DOHH2 (cell line): ENCODE measurements at regions not wholly inside any gene's neighbourhood (a gene's known extent, or its start where the extent isn't known, plus 50 kb on each side); places are given as distances from the start of the nearest gene placed in this dataset.

Source experiments
- H3F3A ChIP-seq: fragments of 200-600 bp; sonication (generic), shearing (Covaris generic); 2 replicates; pipeline ENCODE4 v1.6.0; 2016; ENCODE audit warnings: antibody characterized with exemption, mild to moderate bottlenecking; ENCODE audit not compliant: control insufficient read depth, insufficient read depth
- H3K27ac ChIP-seq: fragments of 200-600 bp; sonication (generic); 2 replicates; pipeline ENCODE4 v1.5.1; 2014; ENCODE audit warnings: low read depth, mild to moderate bottlenecking, low read length, moderate library complexity
- H3K27me3 ChIP-seq: fragments of 200-600 bp; sonication (generic); 2 replicates; pipeline ENCODE4 v1.6.1; 2014; ENCODE audit warnings: mild to moderate bottlenecking, low read length, mixed read lengths; ENCODE audit not compliant: control insufficient read depth
- H3K36me3 ChIP-seq: fragments of 200-600 bp; sonication (generic); 2 replicates; pipeline ENCODE4 v1.6.1; 2014; ENCODE audit warnings: mild to moderate bottlenecking, low read length, moderate library complexity, mixed read lengths; ENCODE audit not compliant: control insufficient read depth
- H3K4me1 ChIP-seq: fragments of 200-600 bp; sonication (generic); 2 replicates; pipeline ENCODE4 v1.6.1; 2014; ENCODE audit warnings: mild to moderate bottlenecking, low read length, mixed read lengths; ENCODE audit not compliant: control insufficient read depth
- H3K4me2 ChIP-seq: fragments of 200-600 bp; sonication (generic); 2 replicates; pipeline ENCODE4 v1.6.0; 2014; ENCODE audit warnings: mild to moderate bottlenecking, low read length, moderate library complexity
- H3K4me3 ChIP-seq: fragments of 200-600 bp; sonication (generic); 2 replicates; pipeline ENCODE4 v1.5.1; 2014; ENCODE audit warnings: mild to moderate bottlenecking, low read length, mixed read lengths
- H3K79me2 ChIP-seq: fragments of 200-600 bp; sonication (generic); 2 replicates; pipeline ENCODE4 v1.6.1; 2014; ENCODE audit warnings: mild to moderate bottlenecking, low read length, mixed read lengths; ENCODE audit not compliant: control insufficient read depth
- H3K9me2 ChIP-seq: fragments of 200-600 bp; sonication (generic); replicated peaks from 2 replicates; pipeline ENCODE4 v1.6.1; 2014; ENCODE audit warnings: mild to moderate bottlenecking, low read length, mixed read lengths; ENCODE audit not compliant: control insufficient read depth
- H3K9me3 ChIP-seq: fragments of 200-600 bp; sonication (generic); 2 replicates; pipeline ENCODE4 v1.6.1; 2014; ENCODE audit warnings: antibody characterized with exemption, low read length, mixed read lengths; ENCODE audit not compliant: control insufficient read depth, insufficient read depth
- H4K20me1 ChIP-seq: fragments of 200-600 bp; sonication (generic); 2 replicates; pipeline ENCODE4 v1.6.0; 2014; ENCODE audit warnings: low read depth, mild to moderate bottlenecking, antibody characterized with exemption, low read length, moderate library complexity; ENCODE audit not compliant: control insufficient read depth, insufficient read depth
- EZH2phosphoT487 ChIP-seq: fragments of 200-600 bp; sonication (generic); IDR thresholded peaks from 2 replicates; pipeline ENCODE4 v1.6.1; 2017; ENCODE audit warnings: borderline replicate concordance, mild to moderate bottlenecking, antibody characterized with exemption, low read length, moderate library complexity, mixed read lengths
- TF ChIP-seq, protein P1 (sequence below): fragments of 200-600 bp; sonication (generic); IDR thresholded peaks from one replicate; pipeline ENCODE4 v1.5.1; 2014; ENCODE audit warnings: antibody characterized with exemption, mild to moderate bottlenecking, low read depth, low read length; ENCODE audit not compliant: poor library complexity, severe bottlenecking

DNA sequence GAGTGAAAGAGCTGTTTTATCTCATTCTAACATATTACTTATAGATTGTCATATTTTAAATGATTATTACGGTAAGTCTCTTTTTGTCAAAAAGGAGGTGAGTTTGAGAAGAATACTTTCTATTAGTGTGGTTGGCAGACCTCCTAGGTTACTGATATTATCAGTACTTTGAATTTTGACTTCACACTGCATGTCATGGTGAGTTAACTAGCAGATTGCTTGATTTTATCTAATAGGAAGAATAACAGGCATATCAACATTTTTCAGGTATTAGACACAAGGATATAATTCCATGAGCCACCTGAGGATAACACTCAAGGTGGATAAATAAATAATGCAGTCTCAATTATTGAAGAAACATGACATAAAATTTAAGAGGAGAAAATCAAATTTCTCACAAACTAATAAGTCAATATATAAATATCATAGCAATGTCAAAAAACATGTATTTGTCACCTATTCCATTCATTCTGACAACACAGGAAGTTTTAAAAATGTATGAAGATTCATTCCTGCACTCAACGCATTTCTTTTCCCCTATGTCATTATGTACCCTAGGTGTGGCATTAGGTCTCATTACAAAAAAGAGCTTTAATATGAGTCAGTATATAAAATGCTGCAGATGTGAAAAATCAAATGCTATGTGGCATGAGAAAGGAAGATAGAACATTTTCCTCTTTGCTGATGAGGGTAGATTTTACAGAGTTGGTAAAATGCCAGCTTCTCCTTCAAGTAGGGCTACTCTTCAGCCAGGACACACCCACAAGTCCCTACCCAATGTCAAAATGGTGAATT, 1621.6 kb downstream of the REEP3 start:
- Histone ChIP-seq H3K4me1 (no peaks in the 10 kb centered on the region), H4K20me1 (no peaks in the 10 kb centered on the region), H3K36me3 (no peaks in the 10 kb centered on the region), H3K9me3 (no peaks in the 10 kb centered on the region; the same call in 1 of the 2 replicates), H3K27me3 (no peaks in the 10 kb centered on the region), H3K9me2 (no peaks in the 10 kb centered on the region), H3K27ac (no peak overlapping the region), H3K4me2 (no peak overlapping the region), H3K79me2 (no peaks in the 10 kb centered on the region), H3F3A (no peaks in the 10 kb centered on the region), H3K4me3 (no peak overlapping the region)
- TF ChIP-seq, protein P1, sequence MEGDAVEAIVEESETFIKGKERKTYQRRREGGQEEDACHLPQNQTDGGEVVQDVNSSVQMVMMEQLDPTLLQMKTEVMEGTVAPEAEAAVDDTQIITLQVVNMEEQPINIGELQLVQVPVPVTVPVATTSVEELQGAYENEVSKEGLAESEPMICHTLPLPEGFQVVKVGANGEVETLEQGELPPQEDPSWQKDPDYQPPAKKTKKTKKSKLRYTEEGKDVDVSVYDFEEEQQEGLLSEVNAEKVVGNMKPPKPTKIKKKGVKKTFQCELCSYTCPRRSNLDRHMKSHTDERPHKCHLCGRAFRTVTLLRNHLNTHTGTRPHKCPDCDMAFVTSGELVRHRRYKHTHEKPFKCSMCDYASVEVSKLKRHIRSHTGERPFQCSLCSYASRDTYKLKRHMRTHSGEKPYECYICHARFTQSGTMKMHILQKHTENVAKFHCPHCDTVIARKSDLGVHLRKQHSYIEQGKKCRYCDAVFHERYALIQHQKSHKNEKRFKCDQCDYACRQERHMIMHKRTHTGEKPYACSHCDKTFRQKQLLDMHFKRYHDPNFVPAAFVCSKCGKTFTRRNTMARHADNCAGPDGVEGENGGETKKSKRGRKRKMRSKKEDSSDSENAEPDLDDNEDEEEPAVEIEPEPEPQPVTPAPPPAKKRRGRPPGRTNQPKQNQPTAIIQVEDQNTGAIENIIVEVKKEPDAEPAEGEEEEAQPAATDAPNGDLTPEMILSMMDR, result no peak
- no peak for TF ChIP-seq EZH2phosphoT487

DNA sequence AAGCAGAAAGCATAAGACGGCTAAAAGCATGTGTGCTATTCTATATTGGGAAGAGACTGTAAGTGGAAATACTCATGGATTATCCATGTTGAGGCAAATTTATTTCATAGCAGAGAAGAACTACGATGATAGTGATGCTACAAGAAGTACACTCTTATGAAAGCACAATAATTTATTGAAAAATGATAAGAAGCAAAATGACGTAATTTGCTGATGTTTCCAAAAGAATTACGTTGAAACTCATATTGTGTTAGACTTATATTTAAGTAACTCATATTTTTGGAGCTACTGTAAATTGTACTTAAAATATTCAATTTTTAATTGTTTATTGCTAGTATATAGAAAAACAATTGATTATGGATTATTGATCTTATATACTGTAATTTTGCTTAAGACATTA, 1622.5 kb downstream of the REEP3 start:
- Histone ChIP-seq H3K4me2 (no peak overlapping the region), H4K20me1 (no peaks in the 10 kb centered on the region), H3K9me3 (no peaks in the 10 kb centered on the region; the same call in 1 of the 2 replicates), H3K4me1 (no peaks in the 10 kb centered on the region), H3K9me2 (no peaks in the 10 kb centered on the region), H3K27ac (no peak overlapping the region), H3K4me3 (no peak overlapping the region), H3K27me3 (no peaks in the 10 kb centered on the region), H3K36me3 (no peaks in the 10 kb centered on the region), H3K79me2 (no peaks in the 10 kb centered on the region), H3F3A (no peaks in the 10 kb centered on the region)
- no peak for TF ChIP-seq EZH2phosphoT487

DNA sequence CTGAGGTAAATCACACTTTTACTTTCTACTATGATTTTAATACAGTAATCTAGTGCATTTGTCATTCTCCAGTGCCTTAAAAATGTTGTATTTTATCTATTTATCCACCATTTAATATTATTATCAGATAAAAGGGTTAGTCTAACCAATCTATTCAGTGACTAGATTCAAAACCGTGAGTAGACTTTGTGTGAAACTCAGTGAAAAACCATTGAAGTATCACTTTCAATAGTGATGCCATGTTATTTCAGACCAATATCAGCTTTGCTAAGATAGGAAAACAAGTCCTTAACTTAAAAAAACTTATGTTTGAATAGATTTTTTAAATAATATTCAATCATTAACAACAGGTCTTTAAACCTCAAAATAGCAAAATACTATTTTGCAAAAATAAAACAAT, 1628.7 kb downstream of the REEP3 start:
- Histone ChIP-seq H3K27ac (no peak overlapping the region), H3K4me2 (no peak overlapping the region), H3K36me3 (no peaks in the 10 kb centered on the region), H4K20me1 (no peaks in the 10 kb centered on the region), H3K4me1 (no peaks in the 10 kb centered on the region), H3K27me3 (no peaks in the 10 kb centered on the region), H3K9me2 (no peaks in the 10 kb centered on the region), H3F3A (no peaks in the 10 kb centered on the region), H3K79me2 (no peaks in the 10 kb centered on the region), H3K9me3 (no peaks in the 10 kb centered on the region), H3K4me3 (no peak overlapping the region)
- no peak for TF ChIP-seq EZH2phosphoT487
- TF ChIP-seq, protein P1, result no peak

DNA sequence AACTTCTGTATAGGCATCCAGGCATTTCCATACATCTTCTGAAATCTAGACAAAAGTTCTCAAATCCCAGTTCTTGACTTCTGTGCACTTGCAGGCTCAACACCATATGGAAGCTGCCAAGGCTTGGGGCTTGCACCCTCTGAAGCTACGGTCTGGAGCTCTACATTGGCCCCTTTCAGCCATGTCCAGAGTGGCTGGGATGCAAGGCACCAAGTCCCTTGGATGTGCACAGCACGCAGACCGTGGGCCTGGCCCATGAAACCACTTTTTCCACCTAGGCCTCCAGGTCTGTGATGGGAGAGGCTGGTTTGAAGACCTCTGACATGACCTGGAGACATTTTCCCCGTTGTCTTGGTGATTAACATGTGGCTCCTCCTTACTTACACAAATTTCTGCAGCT, 1645.1 kb downstream of the REEP3 start:
- Histone ChIP-seq H3K4me2 (no peak overlapping the region), H3K9me2 (no peaks in the 10 kb centered on the region), H3K79me2 (no peaks in the 10 kb centered on the region), H3K9me3 (no peaks in the 10 kb centered on the region), H3F3A (no peaks in the 10 kb centered on the region), H3K4me3 (no peak overlapping the region), H3K36me3 (no peaks in the 10 kb centered on the region), H3K27ac (no peak overlapping the region), H4K20me1 (no peaks in the 10 kb centered on the region), H3K27me3 (no peaks in the 10 kb centered on the region), H3K4me1 (no peaks in the 10 kb centered on the region)
- TF ChIP-seq EZH2phosphoT487, result no peak
- TF ChIP-seq, protein P1, result no peak
